ENCODE measurements at regions not wholly inside any gene's neighbourhood (a gene's known extent, or its start where the extent isn't known, plus 50 kb on each side); places are given as distances from the start of the nearest gene placed in this dataset.

DNA sequence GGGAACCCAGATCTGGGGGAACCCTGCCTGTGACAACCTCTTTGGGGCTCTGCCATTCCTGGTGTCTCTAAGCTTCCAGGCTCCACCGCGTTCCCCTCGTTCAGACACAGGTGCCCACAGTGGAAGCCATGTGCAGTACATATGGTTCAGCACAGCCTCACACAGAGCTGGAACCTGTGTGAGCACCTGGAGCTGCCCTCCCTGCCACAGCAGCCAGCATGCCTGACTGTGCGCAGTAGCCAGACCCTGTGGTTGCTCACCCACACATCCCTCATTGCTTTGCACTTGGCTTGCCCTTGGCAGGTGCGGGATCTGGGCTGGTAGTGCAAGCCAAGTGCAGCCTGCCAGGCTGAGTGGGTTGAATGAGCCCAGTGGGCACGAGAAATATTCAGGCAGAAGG lies 814.2 kb downstream of the PDHA2 start:
- no peaks in the 10 kb centered on the region for H3K36me3 ChIP-seq (ENCODE audit: control insufficient read depth, insufficient read depth, low read length)
- Mint-ChIP-seq H3K4me3 (no peak overlapping the region), H3K27me3 (ENCODE audit: insufficient read depth) (no peaks in the 10 kb centered on the region), H3K27ac (no peak overlapping the region), H3K9me3 (peaks cover 10% of the 10 kb centered on the region), H3K36me3 (ENCODE audit: low read depth) (no peaks in the 10 kb centered on the region), H3K4me1 (no peaks in the 10 kb centered on the region)
- peaks cover 9% of the 10 kb centered on the region for H3K9me3 ChIP-seq (ENCODE audit: control insufficient read depth, low read length)
- no peak overlapping the region for H3K9ac ChIP-seq (ENCODE audit: extremely low read depth, low read length, poor library complexity, severe bottlenecking)
- H3K27ac ChIP-seq (ENCODE audit: low read depth, low read length): no peak overlapping the region
- no peaks in the 10 kb centered on the region for H3K27me3 ChIP-seq (ENCODE audit: control insufficient read depth, insufficient read depth, low read length, poor library complexity, severe bottlenecking)
- 93 to 100% methylated on average over 3 to 6 of the region's 6 CpGs for WGBS, 2 experiments (ENCODE audit: insufficient coverage in 1 of 2, insufficient read length in 1 of 2)
- no peaks in the 10 kb centered on the region for H3K4me1 ChIP-seq (ENCODE audit: control insufficient read depth, insufficient read depth, low read length)
- no peak overlapping the region for H3K4me3 ChIP-seq (ENCODE audit: low read length)
- TF ChIP-seq, protein P1, sequence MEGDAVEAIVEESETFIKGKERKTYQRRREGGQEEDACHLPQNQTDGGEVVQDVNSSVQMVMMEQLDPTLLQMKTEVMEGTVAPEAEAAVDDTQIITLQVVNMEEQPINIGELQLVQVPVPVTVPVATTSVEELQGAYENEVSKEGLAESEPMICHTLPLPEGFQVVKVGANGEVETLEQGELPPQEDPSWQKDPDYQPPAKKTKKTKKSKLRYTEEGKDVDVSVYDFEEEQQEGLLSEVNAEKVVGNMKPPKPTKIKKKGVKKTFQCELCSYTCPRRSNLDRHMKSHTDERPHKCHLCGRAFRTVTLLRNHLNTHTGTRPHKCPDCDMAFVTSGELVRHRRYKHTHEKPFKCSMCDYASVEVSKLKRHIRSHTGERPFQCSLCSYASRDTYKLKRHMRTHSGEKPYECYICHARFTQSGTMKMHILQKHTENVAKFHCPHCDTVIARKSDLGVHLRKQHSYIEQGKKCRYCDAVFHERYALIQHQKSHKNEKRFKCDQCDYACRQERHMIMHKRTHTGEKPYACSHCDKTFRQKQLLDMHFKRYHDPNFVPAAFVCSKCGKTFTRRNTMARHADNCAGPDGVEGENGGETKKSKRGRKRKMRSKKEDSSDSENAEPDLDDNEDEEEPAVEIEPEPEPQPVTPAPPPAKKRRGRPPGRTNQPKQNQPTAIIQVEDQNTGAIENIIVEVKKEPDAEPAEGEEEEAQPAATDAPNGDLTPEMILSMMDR (conservative IDR thresholded peaks at IDR 0.05): no peak
- DNase-seq: no peak

DNA sequence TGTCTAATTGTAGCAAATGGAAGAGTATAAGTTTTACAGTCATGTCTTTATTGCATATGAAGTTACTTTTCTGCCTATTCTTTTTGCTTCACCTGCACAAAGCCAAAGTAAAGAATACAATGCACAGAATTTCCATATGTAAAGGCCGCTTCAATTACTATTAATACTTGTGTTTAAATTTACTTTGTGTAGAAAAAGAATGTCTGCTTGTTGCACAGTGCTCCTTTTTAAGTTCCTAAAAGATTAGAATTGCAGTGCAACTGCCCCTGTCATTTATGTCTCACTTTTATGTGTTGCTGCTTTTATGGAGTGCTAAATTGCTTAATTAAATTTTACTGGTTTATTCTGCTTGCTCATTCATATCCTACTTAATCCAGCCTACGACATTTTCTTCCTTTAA lies 830.5 kb downstream of the PDHA2 start:
- no peaks in the 10 kb centered on the region for H3K27me3 Mint-ChIP-seq (ENCODE audit: insufficient read depth)
- Histone ChIP-seq H3K27ac (ENCODE audit: low read depth, low read length) (no peak overlapping the region), H3K27me3 (ENCODE audit: control insufficient read depth, insufficient read depth, low read length, poor library complexity, severe bottlenecking) (no peaks in the 10 kb centered on the region), H3K4me1 (ENCODE audit: control insufficient read depth, insufficient read depth, low read length) (no peaks in the 10 kb centered on the region), H3K36me3 (ENCODE audit: control insufficient read depth, insufficient read depth, low read length) (no peaks in the 10 kb centered on the region), H3K9ac (ENCODE audit: extremely low read depth, low read length, poor library complexity, severe bottlenecking) (no peak overlapping the region), H3K9me3 (ENCODE audit: control insufficient read depth, low read length) (no peaks in the 10 kb centered on the region), H3K4me3 (ENCODE audit: low read length) (no peak overlapping the region)
- DNase-seq: no peak
- no peaks in the 10 kb centered on the region for H3K9me3 Mint-ChIP-seq
- no peak overlapping the region for H3K27ac Mint-ChIP-seq
- TF ChIP-seq, protein P1 (conservative IDR thresholded peaks at IDR 0.05): no peak
- H3K4me1 Mint-ChIP-seq: peaks cover 7% of the 10 kb centered on the region
- WGBS, 2 experiments (ENCODE audit: insufficient coverage in 1 of 2, insufficient read length in 1 of 2): 100% methylated on average over 1 of the region's 2 CpGs
- H3K4me3 Mint-ChIP-seq: no peak overlapping the region
- no peaks in the 10 kb centered on the region for H3K36me3 Mint-ChIP-seq (ENCODE audit: low read depth)

DNA sequence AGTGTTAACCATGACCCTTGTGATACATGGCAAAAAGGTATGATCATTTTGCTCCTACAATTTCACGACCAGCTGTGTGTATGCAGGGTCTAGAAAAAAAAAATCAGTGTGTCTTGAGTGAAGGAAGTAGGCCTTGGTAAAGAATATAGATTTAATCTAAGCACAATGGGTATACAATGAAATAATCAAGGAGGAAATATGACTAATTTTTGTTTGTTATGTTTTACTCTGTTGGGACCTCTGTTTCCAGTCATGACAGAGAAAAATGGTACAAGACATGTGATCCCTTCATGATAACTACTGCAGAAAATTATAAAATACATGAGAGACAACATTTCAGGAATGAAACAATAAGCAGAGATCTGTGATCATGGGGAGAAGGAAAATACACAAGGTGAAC lies 835.5 kb downstream of the PDHA2 start:
- no peak overlapping the region for H3K4me3 Mint-ChIP-seq
- H3K27ac ChIP-seq (ENCODE audit: low read depth, low read length): no peak overlapping the region
- no peak for DNase-seq
- H3K4me3 ChIP-seq (ENCODE audit: low read length): no peak overlapping the region
- H3K9ac ChIP-seq (ENCODE audit: extremely low read depth, low read length, poor library complexity, severe bottlenecking): no peak overlapping the region
- no peaks in the 10 kb centered on the region for H3K9me3 ChIP-seq (ENCODE audit: control insufficient read depth, low read length)
- H3K36me3 Mint-ChIP-seq (ENCODE audit: low read depth): no peaks in the 10 kb centered on the region
- H3K27me3 ChIP-seq (ENCODE audit: control insufficient read depth, insufficient read depth, low read length, poor library complexity, severe bottlenecking): no peaks in the 10 kb centered on the region
- no peaks in the 10 kb centered on the region for H3K27me3 Mint-ChIP-seq (ENCODE audit: insufficient read depth)
- peaks cover 7% of the 10 kb centered on the region for H3K4me1 Mint-ChIP-seq
- no peaks in the 10 kb centered on the region for H3K4me1 ChIP-seq (ENCODE audit: control insufficient read depth, insufficient read depth, low read length)
- no peaks in the 10 kb centered on the region for H3K36me3 ChIP-seq (ENCODE audit: control insufficient read depth, insufficient read depth, low read length)
- no peak overlapping the region for H3K27ac Mint-ChIP-seq
- 91 to 93% methylated on average over 1 of the region's 1 CpG for WGBS, 2 experiments (ENCODE audit: insufficient coverage in 1 of 2, insufficient read length in 1 of 2)
- H3K9me3 Mint-ChIP-seq: no peaks in the 10 kb centered on the region
- TF ChIP-seq, protein P1 (conservative IDR thresholded peaks at IDR 0.05): no peak
